ENCODE measurements at regions not wholly inside any gene's neighbourhood (a gene's known extent, or its start where the extent isn't known, plus 50 kb on each side); places are given as distances from the start of the nearest gene placed in this dataset.
"Not testable (repeated sequence)": the region's sequence is repeated elsewhere in the genome, so short reads cannot be mapped to it uniquely, and the experiment has no call there.

- DNase-seq: no peak
Measured at GRCh38 chr12:46884362-46884761, 58.6 kb upstream of the SLC38A4 start.

- no peak for DNase-seq
Measured at GRCh38 chr12:46886541-46887041, 60.8 kb upstream of the SLC38A4 start.

- DNase-seq: no peak
Measured at GRCh38 chr12:46887870-46888269, 62.1 kb upstream of the SLC38A4 start.

- no peak for DNase-seq
Measured at GRCh38 chr12:46888568-46888967, 62.8 kb upstream of the SLC38A4 start.

- DNase-seq: no peak
Measured at GRCh38 chr12:46891306-46891705, 65.5 kb upstream of the SLC38A4 start.

GRCh38 chr12:46892034-46892705, 66.4 kb upstream of the SLC38A4 start:
- no peak for DNase-seq

- DNase-seq: no peak
Measured at GRCh38 chr12:46892887-46893286, 67.1 kb upstream of the SLC38A4 start.

- DNase-seq: no peak
Measured at GRCh38 chr12:46893434-46893833, 67.6 kb upstream of the SLC38A4 start.

- no peak for DNase-seq
Measured at GRCh38 chr12:46895726-46896125, 69.9 kb upstream of the SLC38A4 start.

GRCh38 chr12:46896680-46897079, 70.9 kb upstream of the SLC38A4 start:
- no peak for DNase-seq

- no peak for DNase-seq
Measured at GRCh38 chr12:46898152-46898931, 72.5 kb upstream of the SLC38A4 start.

GRCh38 chr12:46898989-46899388, 73.2 kb upstream of the SLC38A4 start:
- DNase-seq: no peak

- DNase-seq: no peak
Measured at GRCh38 chr12:46900734-46901463, 75.1 kb upstream of the SLC38A4 start.

GRCh38 chr12:46901464-46902205, 75.8 kb upstream of the SLC38A4 start:
- DNase-seq: no peak

- DNase-seq: no peak
Measured at GRCh38 chr12:46903058-46903457, 77.3 kb upstream of the SLC38A4 start.

- DNase-seq: no peak
Measured at GRCh38 chr12:46904406-46905238, 78.8 kb upstream of the SLC38A4 start.

- DNase-seq: not testable (repeated sequence)
Measured at GRCh38 chr12:46905239-46905627, 79.4 kb upstream of the SLC38A4 start.

GRCh38 chr12:46907791-46908190, 82.0 kb upstream of the SLC38A4 start:
- no peak for DNase-seq

GRCh38 chr12:46908236-46908935, 82.6 kb upstream of the SLC38A4 start:
- no peak for DNase-seq

- DNase-seq: no peak
Measured at GRCh38 chr12:46908936-46909635, 83.3 kb upstream of the SLC38A4 start.

GRCh38 chr12:46910830-46911229, 85.0 kb upstream of the SLC38A4 start:
- no peak for DNase-seq
